HEK293T (cell line): ENCODE measurements at regions not wholly inside any gene's neighbourhood (a gene's known extent, or its start where the extent isn't known, plus 50 kb on each side); places are given as distances from the start of the nearest gene placed in this dataset.

Experiments used
- BHLHE40 ChIP-seq: fragments of 450-650 bp; IDR thresholded peaks from 2 replicates; pipeline ENCODE4 v1.6.1; 2016; ENCODE audit warnings: mild to moderate bottlenecking, moderate library complexity, borderline replicate concordance
- FOXM1 ChIP-seq: fragments of 450-650 bp; IDR thresholded peaks from 2 replicates; pipeline ENCODE4 v1.6.1; 2017; ENCODE audit warnings: mild to moderate bottlenecking, borderline replicate concordance
- LEF1 ChIP-seq: fragments of 450-650 bp; IDR thresholded peaks from 2 replicates; pipeline ENCODE4 v1.6.1; 2017; ENCODE audit warnings: mild to moderate bottlenecking, borderline replicate concordance
- NFRKB ChIP-seq: fragments of 450-650 bp; IDR thresholded peaks from 2 replicates; pipeline ENCODE4 v1.6.1; 2016; ENCODE audit warnings: mild to moderate bottlenecking, moderate library complexity
- SP1 ChIP-seq: fragments of 450-650 bp; IDR thresholded peaks from 2 replicates; pipeline ENCODE4 v1.6.1; 2017
- SUZ12 ChIP-seq: fragments of 450-650 bp; IDR thresholded peaks from 2 replicates; pipeline ENCODE4 v1.6.1; 2016; ENCODE audit warnings: mild to moderate bottlenecking
- ZNF384 ChIP-seq: fragments of 450-650 bp; IDR thresholded peaks from 2 replicates; pipeline ENCODE4 v1.6.1; 2016

GRCh38 chr12:42810006-42810405 is 220.5 kb upstream of the PRICKLE1 start:
- TF ChIP-seq SUZ12 (no peak), BHLHE40 (no peak), LEF1 (no peak), NFRKB (no peak), ZNF384 (no peak), FOXM1 (no peak), SP1 (no peak)
